SH-SY5Y (cell line): ENCODE measurements at regions not wholly inside any gene's neighbourhood (a gene's known extent, or its start where the extent isn't known, plus 50 kb on each side); places are given as distances from the start of the nearest gene placed in this dataset.

Experiments
- GATA2 ChIP-seq: IDR thresholded peaks from 2 replicates; pipeline ENCODE4 v1.6.1; 2011; ENCODE audit warnings: mild to moderate bottlenecking, low read depth, low read length
- GATA3 ChIP-seq: IDR thresholded peaks from 2 replicates; pipeline ENCODE4 v1.6.1; 2011; ENCODE audit warnings: low read depth, mild to moderate bottlenecking, low read length, moderate library complexity

- TF ChIP-seq GATA3 (no peak), GATA2 (no peak)
Observed at GRCh38 chr4:11636551-11636950, 207.9 kb upstream of the HS3ST1 start.

GRCh38 chr4:11636031-11636430 lies 207.3 kb upstream of the HS3ST1 start:
- TF ChIP-seq GATA2 (no peak), GATA3 (no peak)

- TF ChIP-seq GATA2 = no peak
- TF ChIP-seq GATA3 = no peak
Observed at GRCh38 chr4:11635342-11635741, 206.6 kb upstream of the HS3ST1 start.

GRCh38 chr4:11634283-11634682 lies 205.6 kb upstream of the HS3ST1 start:
- no peak for TF ChIP-seq GATA2
- TF ChIP-seq GATA3 = no peak

- no peak for TF ChIP-seq GATA2
- TF ChIP-seq GATA3 = no peak
Observed at GRCh38 chr4:11633430-11633829, 204.7 kb upstream of the HS3ST1 start.

- TF ChIP-seq GATA3 = no peak
- no peak for TF ChIP-seq GATA2
Observed at GRCh38 chr4:11632483-11632882, 203.8 kb upstream of the HS3ST1 start.

GRCh38 chr4:11632025-11632424 lies 203.3 kb upstream of the HS3ST1 start:
- TF ChIP-seq GATA2 (no peak), GATA3 (no peak)

GRCh38 chr4:11631416-11631815 lies 202.7 kb upstream of the HS3ST1 start:
- TF ChIP-seq GATA2 (no peak), GATA3 (no peak)

GRCh38 chr4:11628093-11628725 lies 199.5 kb upstream of the HS3ST1 start:
- no peak for TF ChIP-seq GATA2
- no peak for TF ChIP-seq GATA3

- no peak for TF ChIP-seq GATA2
- TF ChIP-seq GATA3 = no peak
Observed at GRCh38 chr4:11626066-11626465, 197.4 kb upstream of the HS3ST1 start.

- TF ChIP-seq GATA3 (no peak), GATA2 (no peak)
Observed at GRCh38 chr4:11625211-11625610, 196.5 kb upstream of the HS3ST1 start.

GRCh38 chr4:11624370-11624769 lies 195.7 kb upstream of the HS3ST1 start:
- TF ChIP-seq GATA3 (no peak), GATA2 (no peak)

- TF ChIP-seq GATA2 = no peak
- no peak for TF ChIP-seq GATA3
Observed at GRCh38 chr4:11623726-11624037, 195.0 kb upstream of the HS3ST1 start.

- TF ChIP-seq GATA3 (no peak), GATA2 (no peak)
Observed at GRCh38 chr4:11622961-11623725, 194.4 kb upstream of the HS3ST1 start.

GRCh38 chr4:11620861-11621260 lies 192.2 kb upstream of the HS3ST1 start:
- TF ChIP-seq GATA2 (no peak), GATA3 (no peak)
